ENCODE measurements at regions not wholly inside any gene's neighbourhood (a gene's known extent, or its start where the extent isn't known, plus 50 kb on each side); places are given as distances from the start of the nearest gene placed in this dataset.

DNA sequence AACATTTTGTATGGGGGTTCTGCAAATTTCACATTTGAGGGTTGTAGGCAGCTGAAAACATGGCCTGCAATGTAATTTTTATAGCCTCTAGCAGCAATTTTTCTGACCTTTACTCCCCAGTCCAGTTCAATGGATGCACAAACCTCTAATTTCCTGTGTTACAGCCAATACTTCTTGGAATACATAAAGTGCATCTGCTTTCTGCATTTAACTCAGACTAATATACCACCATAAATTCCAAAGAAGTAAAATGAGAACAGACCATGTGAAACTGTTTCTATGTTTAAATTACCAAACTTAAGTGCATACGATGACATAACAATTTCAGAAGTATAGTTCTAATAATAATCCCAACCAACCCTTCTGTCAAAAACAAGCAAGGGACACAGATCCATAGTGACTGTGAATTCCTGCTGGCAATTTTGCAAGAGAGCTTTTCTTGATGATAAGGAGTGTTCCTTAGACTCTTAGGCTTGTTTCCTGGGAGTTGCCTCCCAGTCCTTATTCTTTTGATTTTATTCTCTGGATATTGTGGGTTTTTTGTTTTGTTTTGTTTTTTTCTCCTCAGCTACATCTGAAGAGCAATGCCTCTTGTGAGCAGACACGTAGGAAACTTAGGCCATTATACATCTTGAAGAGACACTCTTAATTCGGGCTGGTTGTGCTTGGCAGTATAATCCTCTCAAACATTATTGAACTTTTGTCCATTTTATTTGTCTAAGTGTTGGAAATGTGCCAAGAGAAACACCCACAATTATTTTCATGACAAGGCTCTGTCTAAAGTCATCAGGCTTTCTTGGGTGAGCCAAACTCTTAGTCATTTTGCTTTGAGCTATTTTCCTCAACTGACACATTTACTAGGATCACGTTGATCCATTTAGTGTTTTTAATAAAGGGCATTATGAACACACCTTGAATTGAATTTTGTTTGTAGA lies 51.3 kb upstream of the RERGL start:
- no peaks in the 10 kb centered on the region for H3K4me1 ChIP-seq
- H3K27ac ChIP-seq = no peak overlapping the region
- peak in 1 of 2 experiments; percentile 17 for DNase-seq
- no peaks in the 10 kb centered on the region for H3K27me3 ChIP-seq
- no peaks in the 10 kb centered on the region for H3K36me3 ChIP-seq
- H3K9me3 ChIP-seq (replicated peaks) = no peaks in the 10 kb centered on the region
- H3K4me3 ChIP-seq = no peak overlapping the region

DNA sequence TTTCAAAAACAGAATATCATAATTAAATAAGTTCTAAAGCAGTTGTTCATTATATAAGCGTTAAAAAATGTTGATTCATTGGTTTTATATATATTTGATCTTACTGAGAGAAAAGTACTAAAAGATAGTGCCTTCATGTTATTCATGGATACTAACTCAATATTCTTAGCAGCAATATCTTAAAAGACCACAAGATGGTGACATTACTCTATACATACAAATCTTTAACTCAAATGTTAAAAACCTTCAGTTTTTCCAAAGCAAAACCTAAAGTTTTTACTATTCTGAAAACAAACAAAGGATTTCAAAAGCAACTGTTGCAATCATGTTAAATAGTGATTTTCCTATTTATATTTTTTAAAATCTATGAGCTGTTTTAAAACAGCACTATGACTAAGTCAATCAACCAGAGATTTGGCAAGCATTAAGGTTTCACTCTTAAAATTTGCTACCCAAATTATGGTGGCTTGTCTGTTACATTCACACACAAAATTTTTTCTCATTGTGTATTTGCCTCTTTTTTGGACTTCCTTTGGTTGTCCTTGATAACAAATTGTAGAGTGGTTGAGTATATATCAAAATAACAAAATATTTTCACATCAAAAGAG lies 50.1 kb upstream of the RERGL start:
- H3K4me1 ChIP-seq = no peaks in the 10 kb centered on the region
- H3K9me3 ChIP-seq (replicated peaks) = no peaks in the 10 kb centered on the region
- H3K36me3 ChIP-seq = no peaks in the 10 kb centered on the region
- H3K27me3 ChIP-seq = no peaks in the 10 kb centered on the region
- DNase-seq = peak in 1 of 2 experiments; percentile 54
- no peak overlapping the region for H3K27ac ChIP-seq
- H3K4me3 ChIP-seq = no peak overlapping the region

All from SJCRH30 (cell line).